ENCODE measurements at regions not wholly inside any gene's neighbourhood (a gene's known extent, or its start where the extent isn't known, plus 50 kb on each side); places are given as distances from the start of the nearest gene placed in this dataset.
A peak's percentile ranks its signal among the peaks of the same experiment; 100 is the strongest.

- DNase-seq (ENCODE audit: low read depth): no peak
Measured at GRCh38 chr12:92304371-92305055, 158.9 kb upstream of the BTG1 start.

GRCh38 chr12:92302041-92302829, 156.6 kb upstream of the BTG1 start:
- DNase-seq (ENCODE audit: low read depth): no peak

- no peak for DNase-seq (ENCODE audit: low read depth)
Measured at GRCh38 chr12:92301356-92301755, 155.7 kb upstream of the BTG1 start.

- no peak for DNase-seq (ENCODE audit: low read depth)
Measured at GRCh38 chr12:92300777-92301176, 155.1 kb upstream of the BTG1 start.

GRCh38 chr12:92299744-92300143, 154.1 kb upstream of the BTG1 start:
- DNase-seq (ENCODE audit: low read depth): no peak

GRCh38 chr12:92299344-92299743, 153.7 kb upstream of the BTG1 start:
- DNase-seq (ENCODE audit: low read depth): no peak

GRCh38 chr12:92297932-92298696, 152.5 kb upstream of the BTG1 start:
- DNase-seq (ENCODE audit: low read depth): peak; percentile 86

GRCh38 chr12:92297405-92297804, 151.8 kb upstream of the BTG1 start:
- DNase-seq (ENCODE audit: low read depth): no peak

- peak; percentile 77 for DNase-seq (ENCODE audit: low read depth)
Measured at GRCh38 chr12:92295523-92295922, 149.9 kb upstream of the BTG1 start.

- peak; percentile 63 for DNase-seq (ENCODE audit: low read depth)
Measured at GRCh38 chr12:92294676-92295440, 149.2 kb upstream of the BTG1 start.

- peak; percentile 42 for DNase-seq (ENCODE audit: low read depth)
Measured at GRCh38 chr12:92292016-92292415, 146.4 kb upstream of the BTG1 start.

- peak; percentile 70 for DNase-seq (ENCODE audit: low read depth)
Measured at GRCh38 chr12:92290886-92291285, 145.2 kb upstream of the BTG1 start.

GRCh38 chr12:92290350-92290695, 144.7 kb upstream of the BTG1 start:
- peak; percentile 70 for DNase-seq (ENCODE audit: low read depth)

- peak; percentile 84 for DNase-seq (ENCODE audit: low read depth)
Measured at GRCh38 chr12:92289629-92290349, 144.1 kb upstream of the BTG1 start.

GRCh38 chr12:92288561-92288960, 142.9 kb upstream of the BTG1 start:
- no peak for DNase-seq (ENCODE audit: low read depth)

- peak; percentile 85 for DNase-seq (ENCODE audit: low read depth)
Measured at GRCh38 chr12:92278378-92278828, 132.8 kb upstream of the BTG1 start.

- no peak for DNase-seq (ENCODE audit: low read depth)
Measured at GRCh38 chr12:92277795-92278194, 132.1 kb upstream of the BTG1 start.

- no peak for DNase-seq (ENCODE audit: low read depth)
Measured at GRCh38 chr12:92276276-92276675, 130.6 kb upstream of the BTG1 start.

- DNase-seq (ENCODE audit: low read depth): no peak
Measured at GRCh38 chr12:92275443-92276154, 130.0 kb upstream of the BTG1 start.

GRCh38 chr12:92273076-92273475, 127.4 kb upstream of the BTG1 start:
- no peak for DNase-seq (ENCODE audit: low read depth)
